ENCODE measurements at regions not wholly inside any gene's neighbourhood (a gene's known extent, or its start where the extent isn't known, plus 50 kb on each side); places are given as distances from the start of the nearest gene placed in this dataset.
A peak's percentile ranks its signal among the peaks of the same experiment; 100 is the strongest.

DNA sequence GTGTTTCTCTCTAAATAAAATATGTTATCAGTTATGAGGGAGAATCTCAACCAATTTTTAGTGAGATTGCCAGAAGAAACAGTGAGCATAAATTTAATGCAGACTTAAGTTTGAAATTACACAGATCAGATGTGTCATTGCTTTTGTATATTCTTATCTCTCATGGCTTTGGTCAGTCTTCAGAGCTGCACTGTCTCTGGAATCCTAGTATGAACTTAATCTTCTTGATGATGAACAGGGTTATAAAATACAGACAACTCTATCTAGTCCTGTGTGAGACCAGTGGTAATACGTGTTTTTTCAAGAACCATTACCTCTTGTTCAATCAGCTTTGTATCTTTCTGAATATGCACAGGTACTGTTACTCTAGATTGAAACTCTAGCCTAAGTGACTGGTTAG is 528.0 kb downstream of the DACH1 start:
- ATAC-seq: no peak
- TF ChIP-seq ISL1 (CRISPR knock-in tag; IDR thresholded peaks at IDR 0.05) (peak; percentile 64), BACH2 (CRISPR knock-in tag; IDR thresholded peaks at IDR 0.05; ENCODE audit: borderline replicate concordance) (no peak), GLIS3 (CRISPR knock-in tag; IDR thresholded peaks at IDR 0.05) (no peak)

DNA sequence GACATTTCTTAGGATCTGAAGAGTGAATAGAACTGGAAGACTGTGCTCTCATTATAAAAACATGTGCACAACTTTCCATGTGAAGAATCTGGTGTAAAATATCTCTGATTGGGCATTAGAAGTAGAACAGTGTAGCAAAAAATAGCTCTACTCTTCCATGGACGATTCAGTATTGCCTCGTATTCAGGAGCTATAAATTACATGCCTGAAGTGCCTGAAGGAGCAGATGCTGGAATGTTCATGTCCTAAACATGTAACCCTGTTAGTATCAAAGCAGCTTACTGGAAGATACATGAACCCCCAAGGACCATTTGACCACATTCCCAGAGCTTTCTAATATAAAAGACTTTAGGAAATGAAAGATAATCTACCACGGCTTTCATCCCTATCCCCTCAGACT is 528.9 kb downstream of the DACH1 start:
- no peak for ATAC-seq

DNA sequence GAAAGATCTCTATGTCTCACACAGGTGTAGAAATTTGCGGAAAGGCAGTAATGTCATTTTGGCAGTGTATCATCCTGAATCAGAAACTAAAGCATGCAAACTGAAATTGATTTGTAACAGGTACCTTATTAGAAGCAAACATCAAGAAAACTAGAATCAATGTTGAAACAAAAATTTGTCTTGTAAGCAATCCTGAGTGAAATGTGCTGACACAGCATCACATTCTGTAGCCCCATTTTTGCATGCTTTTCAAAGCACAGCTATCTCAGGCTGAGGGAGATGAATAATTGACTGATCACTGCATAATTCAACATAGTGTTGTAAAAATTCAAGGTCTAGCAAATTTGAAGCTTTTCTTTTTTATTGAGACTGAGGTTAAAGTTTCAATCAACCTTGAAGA is 539.7 kb downstream of the DACH1 start:
- ATAC-seq: no peak
- TF ChIP-seq ZFP3 (CRISPR knock-in tag; IDR thresholded peaks at IDR 0.05) (no peak), TOX (CRISPR knock-in tag; IDR thresholded peaks at IDR 0.05; ENCODE audit: borderline replicate concordance) (no peak), TCF4 (CRISPR knock-in tag; IDR thresholded peaks at IDR 0.05; ENCODE audit: borderline replicate concordance) (no peak), CSDC2 (CRISPR knock-in tag; IDR thresholded peaks at IDR 0.05) (no peak), SNAI2 (CRISPR knock-in tag; IDR thresholded peaks at IDR 0.05) (no peak), ZNF8 (CRISPR knock-in tag; IDR thresholded peaks at IDR 0.05) (no peak), PPARA (CRISPR knock-in tag; IDR thresholded peaks at IDR 0.05; ENCODE audit: borderline replicate concordance) (no peak), OSR1 (CRISPR knock-in tag; IDR thresholded peaks at IDR 0.05) (no peak), ISL1 (CRISPR knock-in tag; IDR thresholded peaks at IDR 0.05) (no peak), ZFP30 (CRISPR knock-in tag; IDR thresholded peaks at IDR 0.05) (no peak), ZNF70 (CRISPR knock-in tag; IDR thresholded peaks at IDR 0.05) (no peak)
- TF ChIP-seq, protein P1, sequence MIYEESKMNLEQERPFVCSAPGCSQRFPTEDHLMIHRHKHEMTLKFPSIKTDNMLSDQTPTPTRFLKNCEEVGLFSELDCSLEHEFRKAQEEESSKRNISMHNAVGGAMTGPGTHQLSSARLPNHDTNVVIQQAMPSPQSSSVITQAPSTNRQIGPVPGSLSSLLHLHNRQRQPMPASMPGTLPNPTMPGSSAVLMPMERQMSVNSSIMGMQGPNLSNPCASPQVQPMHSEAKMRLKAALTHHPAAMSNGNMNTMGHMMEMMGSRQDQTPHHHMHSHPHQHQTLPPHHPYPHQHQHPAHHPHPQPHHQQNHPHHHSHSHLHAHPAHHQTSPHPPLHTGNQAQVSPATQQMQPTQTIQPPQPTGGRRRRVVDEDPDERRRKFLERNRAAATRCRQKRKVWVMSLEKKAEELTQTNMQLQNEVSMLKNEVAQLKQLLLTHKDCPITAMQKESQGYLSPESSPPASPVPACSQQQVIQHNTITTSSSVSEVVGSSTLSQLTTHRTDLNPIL (CRISPR knock-in tag; IDR thresholded peaks at IDR 0.05; ENCODE audit: low read depth): no peak
- TF ChIP-seq, protein P2, sequence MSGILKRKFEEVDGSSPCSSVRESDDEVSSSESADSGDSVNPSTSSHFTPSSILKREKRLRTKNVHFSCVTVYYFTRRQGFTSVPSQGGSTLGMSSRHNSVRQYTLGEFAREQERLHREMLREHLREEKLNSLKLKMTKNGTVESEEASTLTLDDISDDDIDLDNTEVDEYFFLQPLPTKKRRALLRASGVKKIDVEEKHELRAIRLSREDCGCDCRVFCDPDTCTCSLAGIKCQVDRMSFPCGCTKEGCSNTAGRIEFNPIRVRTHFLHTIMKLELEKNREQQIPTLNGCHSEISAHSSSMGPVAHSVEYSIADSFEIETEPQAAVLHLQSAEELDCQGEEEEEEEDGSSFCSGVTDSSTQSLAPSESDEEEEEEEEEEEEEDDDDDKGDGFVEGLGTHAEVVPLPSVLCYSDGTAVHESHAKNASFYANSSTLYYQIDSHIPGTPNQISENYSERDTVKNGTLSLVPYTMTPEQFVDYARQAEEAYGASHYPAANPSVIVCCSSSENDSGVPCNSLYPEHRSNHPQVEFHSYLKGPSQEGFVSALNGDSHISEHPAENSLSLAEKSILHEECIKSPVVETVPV (CRISPR knock-in tag; IDR thresholded peaks at IDR 0.05): no peak
- TF ChIP-seq, protein P3, sequence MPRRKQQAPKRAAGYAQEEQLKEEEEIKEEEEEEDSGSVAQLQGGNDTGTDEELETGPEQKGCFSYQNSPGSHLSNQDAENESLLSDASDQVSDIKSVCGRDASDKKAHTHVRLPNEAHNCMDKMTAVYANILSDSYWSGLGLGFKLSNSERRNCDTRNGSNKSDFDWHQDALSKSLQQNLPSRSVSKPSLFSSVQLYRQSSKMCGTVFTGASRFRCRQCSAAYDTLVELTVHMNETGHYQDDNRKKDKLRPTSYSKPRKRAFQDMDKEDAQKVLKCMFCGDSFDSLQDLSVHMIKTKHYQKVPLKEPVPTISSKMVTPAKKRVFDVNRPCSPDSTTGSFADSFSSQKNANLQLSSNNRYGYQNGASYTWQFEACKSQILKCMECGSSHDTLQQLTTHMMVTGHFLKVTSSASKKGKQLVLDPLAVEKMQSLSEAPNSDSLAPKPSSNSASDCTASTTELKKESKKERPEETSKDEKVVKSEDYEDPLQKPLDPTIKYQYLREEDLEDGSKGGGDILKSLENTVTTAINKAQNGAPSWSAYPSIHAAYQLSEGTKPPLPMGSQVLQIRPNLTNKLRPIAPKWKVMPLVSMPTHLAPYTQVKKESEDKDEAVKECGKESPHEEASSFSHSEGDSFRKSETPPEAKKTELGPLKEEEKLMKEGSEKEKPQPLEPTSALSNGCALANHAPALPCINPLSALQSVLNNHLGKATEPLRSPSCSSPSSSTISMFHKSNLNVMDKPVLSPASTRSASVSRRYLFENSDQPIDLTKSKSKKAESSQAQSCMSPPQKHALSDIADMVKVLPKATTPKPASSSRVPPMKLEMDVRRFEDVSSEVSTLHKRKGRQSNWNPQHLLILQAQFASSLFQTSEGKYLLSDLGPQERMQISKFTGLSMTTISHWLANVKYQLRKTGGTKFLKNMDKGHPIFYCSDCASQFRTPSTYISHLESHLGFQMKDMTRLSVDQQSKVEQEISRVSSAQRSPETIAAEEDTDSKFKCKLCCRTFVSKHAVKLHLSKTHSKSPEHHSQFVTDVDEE (CRISPR knock-in tag; IDR thresholded peaks at IDR 0.05): no peak
- TF ChIP-seq, protein P4, sequence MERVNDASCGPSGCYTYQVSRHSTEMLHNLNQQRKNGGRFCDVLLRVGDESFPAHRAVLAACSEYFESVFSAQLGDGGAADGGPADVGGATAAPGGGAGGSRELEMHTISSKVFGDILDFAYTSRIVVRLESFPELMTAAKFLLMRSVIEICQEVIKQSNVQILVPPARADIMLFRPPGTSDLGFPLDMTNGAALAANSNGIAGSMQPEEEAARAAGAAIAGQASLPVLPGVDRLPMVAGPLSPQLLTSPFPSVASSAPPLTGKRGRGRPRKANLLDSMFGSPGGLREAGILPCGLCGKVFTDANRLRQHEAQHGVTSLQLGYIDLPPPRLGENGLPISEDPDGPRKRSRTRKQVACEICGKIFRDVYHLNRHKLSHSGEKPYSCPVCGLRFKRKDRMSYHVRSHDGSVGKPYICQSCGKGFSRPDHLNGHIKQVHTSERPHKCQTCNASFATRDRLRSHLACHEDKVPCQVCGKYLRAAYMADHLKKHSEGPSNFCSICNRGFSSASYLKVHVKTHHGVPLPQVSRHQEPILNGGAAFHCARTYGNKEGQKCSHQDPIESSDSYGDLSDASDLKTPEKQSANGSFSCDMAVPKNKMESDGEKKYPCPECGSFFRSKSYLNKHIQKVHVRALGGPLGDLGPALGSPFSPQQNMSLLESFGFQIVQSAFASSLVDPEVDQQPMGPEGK (CRISPR knock-in tag; IDR thresholded peaks at IDR 0.05; ENCODE audit: borderline replicate concordance): no peak

More for the DNA sequence above, 528.9 kb downstream of the DACH1 start:
- TF ChIP-seq RARB (CRISPR knock-in tag; IDR thresholded peaks at IDR 0.05): no peak
- TF ChIP-seq ZNF565 (CRISPR knock-in tag; conservative IDR thresholded peaks at IDR 0.05; ENCODE audit: low read depth): no peak
- no peak for TF ChIP-seq TCF4 (CRISPR knock-in tag; IDR thresholded peaks at IDR 0.05; ENCODE audit: borderline replicate concordance)
- no peak for TF ChIP-seq ZC3H10 (CRISPR knock-in tag; IDR thresholded peaks at IDR 0.05)
- no peak for TF ChIP-seq BACH2 (CRISPR knock-in tag; IDR thresholded peaks at IDR 0.05; ENCODE audit: borderline replicate concordance)
- TF ChIP-seq OSR1 (CRISPR knock-in tag; IDR thresholded peaks at IDR 0.05): no peak

DNA sequence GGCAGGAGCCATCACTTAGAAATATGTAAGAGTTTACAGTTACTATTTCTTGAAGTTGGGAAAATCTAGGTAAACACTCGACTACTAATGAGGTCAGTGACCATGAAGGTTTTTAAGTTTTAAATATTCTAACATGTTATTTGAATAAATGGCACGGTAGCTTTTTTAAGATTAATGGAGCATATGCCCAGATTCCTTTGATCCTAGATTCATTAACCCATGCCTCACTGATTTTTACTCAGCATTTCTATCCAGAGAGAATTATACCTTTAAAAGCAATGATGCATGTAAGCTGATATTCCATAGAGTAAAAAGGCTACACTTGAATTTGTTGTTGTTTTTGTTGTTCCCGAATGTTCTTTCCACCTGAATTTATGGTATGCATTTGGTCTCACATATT is 541.4 kb downstream of the DACH1 start:
- no peak for ATAC-seq
- no peak for TF ChIP-seq ARNTL (CRISPR knock-in tag; IDR thresholded peaks at IDR 0.05; ENCODE audit: borderline replicate concordance, low read depth)
- TF ChIP-seq, protein P2 (CRISPR knock-in tag; IDR thresholded peaks at IDR 0.05): no peak
- TF ChIP-seq TOX (CRISPR knock-in tag; IDR thresholded peaks at IDR 0.05; ENCODE audit: borderline replicate concordance): no peak
- no peak for TF ChIP-seq PPARA (CRISPR knock-in tag; IDR thresholded peaks at IDR 0.05; ENCODE audit: borderline replicate concordance)
- TF ChIP-seq ISL1 (CRISPR knock-in tag; IDR thresholded peaks at IDR 0.05): no peak
- TF ChIP-seq ZFP30 (CRISPR knock-in tag; IDR thresholded peaks at IDR 0.05): no peak
- no peak for TF ChIP-seq BACH2 (CRISPR knock-in tag; IDR thresholded peaks at IDR 0.05; ENCODE audit: borderline replicate concordance)
- TF ChIP-seq TCF4 (CRISPR knock-in tag; IDR thresholded peaks at IDR 0.05; ENCODE audit: borderline replicate concordance): no peak
- TF ChIP-seq ZNF8 (CRISPR knock-in tag; IDR thresholded peaks at IDR 0.05): no peak
- TF ChIP-seq, protein P4 (CRISPR knock-in tag; IDR thresholded peaks at IDR 0.05; ENCODE audit: borderline replicate concordance): no peak
- TF ChIP-seq ZNF565 (CRISPR knock-in tag; conservative IDR thresholded peaks at IDR 0.05; ENCODE audit: low read depth): no peak
- TF ChIP-seq, protein P3 (CRISPR knock-in tag; IDR thresholded peaks at IDR 0.05): no peak
- TF ChIP-seq GLIS3 (CRISPR knock-in tag; IDR thresholded peaks at IDR 0.05): no peak
- no peak for TF ChIP-seq RARB (CRISPR knock-in tag; IDR thresholded peaks at IDR 0.05)
- no peak for TF ChIP-seq ZNF70 (CRISPR knock-in tag; IDR thresholded peaks at IDR 0.05)

Data from SK-N-SH treated with all-trans-retinoic acid at 6 μM for 48 hours (cell line).